Endothelial cell of umbilical vein (primary cell): ENCODE measurements at regions not wholly inside any gene's neighbourhood (a gene's known extent, or its start where the extent isn't known, plus 50 kb on each side); places are given as distances from the start of the nearest gene placed in this dataset. TPM values are rescaled to one million over a fixed set of nuclear protein-coding genes. Genes with fewer than 3 reads are reported as not detected.

Experiments used
- BruUV-seq: library from RNA; stranded (reverse); fragments of 400-500 nt; replicated peaks from 2 replicates; lab custom pipeline; 2021; lab: Mats Ljungman, UMichigan
- CTCF ChIA-PET: fragments of 300-600, 350-600 bp; sonication (Branson Sonifier 250); formaldehyde crosslinking; loops from one replicate; lab custom pipeline; 2021; ENCODE audit warnings: antibody characterized with exemption, inconsistent platforms; lab: Charles Lee
- POLR2A ChIA-PET: fragments of 300-600, 350-600 bp; sonication (Branson Sonifier 250); formaldehyde crosslinking; loops from one replicate; lab custom pipeline; 2021; ENCODE audit warnings: antibody characterized with exemption, inconsistent platforms; lab: Charles Lee
- DNase-seq: peaks from one replicate; pipeline ENCODE4 v3.0.0-alpha.2; 2011; ENCODE audit warnings: low read depth, low spot score
- FAIRE-seq: peaks from 2 replicates; lab custom pipeline; 2011; peaks lifted over from hg19 to GRCh38; lab: Jason Lieb, UNC
- H2AFZ ChIP-seq: 2 replicates; pipeline ENCODE4 v1.6.0; 2012; ENCODE audit warnings: low read depth, low read length, control low read depth, inconsistent platforms
- H3K27ac ChIP-seq: 2 replicates; pipeline ENCODE4 v1.5.1; 2011; ENCODE audit warnings: low read depth, mild to moderate bottlenecking, control low read depth, low read length, moderate library complexity; ENCODE audit not compliant: insufficient read depth
- H3K27me3 ChIP-seq, 2 experiments: 2 replicates each; pipeline versions ENCODE4 v1.6.0 to v1.6.1; 2011; ENCODE audit warnings: low read length in 2 of 2, mixed read lengths in 1 of 2; ENCODE audit not compliant: control insufficient read depth in 2 of 2, insufficient read depth in 2 of 2
- H3K36me3 ChIP-seq, 2 experiments: 2 replicates in 1 of 2; 3 replicates in 1 of 2; pipeline ENCODE4 v1.5.1; 2011; ENCODE audit warnings: low read length in 2 of 2, mild to moderate bottlenecking in 1 of 2, moderate library complexity in 1 of 2; ENCODE audit not compliant: control insufficient read depth in 2 of 2, insufficient read depth in 2 of 2; ENCODE audit errors: extremely low read depth in 1 of 2
- H3K4me1 ChIP-seq: 3 replicates; pipeline ENCODE4 v1.5.1; 2011; ENCODE audit warnings: mild to moderate bottlenecking, low read length; ENCODE audit not compliant: control insufficient read depth, insufficient read depth; ENCODE audit errors: extremely low read depth
- H3K4me2 ChIP-seq: 2 replicates; pipeline ENCODE4 v1.6.1; 2011; ENCODE audit warnings: low read length, control low read depth, mixed read lengths; ENCODE audit not compliant: insufficient read depth
- H3K4me3 ChIP-seq, 3 experiments: fragments of 200-600 bp in 1 of 3; sonication (generic), shearing (Covaris generic) in 1 of 3; replicated peaks in 1 of 3; 2 replicates each; pipeline ENCODE4 v1.5.1; 2011 to 2016; ENCODE audit warnings: control low read depth in 3 of 3, low read length in 3 of 3, mild to moderate bottlenecking in 2 of 3, inconsistent platforms in 1 of 3, low read depth in 1 of 3, moderate library complexity in 1 of 3; ENCODE audit not compliant: insufficient read depth in 1 of 3
- H3K79me2 ChIP-seq: 2 replicates; pipeline ENCODE4 v1.6.0; 2012; ENCODE audit warnings: low read length, inconsistent platforms; ENCODE audit not compliant: control insufficient read depth, insufficient read depth
- H3K9ac ChIP-seq: replicated peaks from 2 replicates; pipeline ENCODE3; 2011; ENCODE audit warnings: low read length, control low read depth; ENCODE audit not compliant: insufficient read depth; ENCODE audit errors: extremely low read depth
- H3K9me1 ChIP-seq: replicated peaks from 3 replicates; pipeline ENCODE4 v1.6.0; 2011; ENCODE audit warnings: mild to moderate bottlenecking, low read length; ENCODE audit not compliant: control insufficient read depth, insufficient read depth; ENCODE audit errors: extremely low read depth
- H3K9me3 ChIP-seq: replicated peaks from 2 replicates; pipeline ENCODE4 v1.5.1; 2012; ENCODE audit warnings: low read length, inconsistent platforms; ENCODE audit not compliant: control insufficient read depth, insufficient read depth
- H4K20me1 ChIP-seq: replicated peaks from 2 replicates; pipeline ENCODE3; 2011; ENCODE audit warnings: mild to moderate bottlenecking, low read length; ENCODE audit not compliant: control insufficient read depth, insufficient read depth; ENCODE audit errors: extremely low read depth
- CTCF ChIP-seq, 2 donors: IDR thresholded peaks; 1 replicate in 1 of 2; 2 replicates in 1 of 2; pipeline ENCODE4 v1.5.1; 2011; ENCODE audit warnings: low read length in 2 of 2, mild to moderate bottlenecking in 2 of 2, moderate library complexity in 2 of 2, control low read depth in 1 of 2, inconsistent platforms in 1 of 2, low read depth in 1 of 2; ENCODE audit not compliant: insufficient read depth in 1 of 2; ENCODE audit errors: extremely low read depth in 1 of 2
- EZH2 ChIP-seq: IDR thresholded peaks from 2 replicates; pipeline ENCODE4 v1.6.1; 2012; ENCODE audit warnings: borderline replicate concordance, low read depth, mild to moderate bottlenecking, moderate library complexity, low read length, inconsistent platforms; ENCODE audit not compliant: severe bottlenecking
- FOS ChIP-seq: IDR thresholded peaks from 2 replicates; pipeline ENCODE4 v1.6.1; 2011; ENCODE audit warnings: mild to moderate bottlenecking, low read length, moderate library complexity, borderline replicate concordance; ENCODE audit not compliant: insufficient read depth
- GATA2 ChIP-seq: IDR thresholded peaks from 2 replicates; pipeline ENCODE4 v1.7.0; 2011; ENCODE audit warnings: low read depth, mild to moderate bottlenecking, moderate library complexity, mixed read lengths, low read length; ENCODE audit not compliant: insufficient read length, insufficient read depth
- JUN ChIP-seq: IDR thresholded peaks from 2 replicates; pipeline ENCODE4 v1.6.1; 2011; ENCODE audit warnings: borderline replicate concordance, low read depth; ENCODE audit not compliant: insufficient read length, insufficient read depth
- MAX ChIP-seq: IDR thresholded peaks from 2 replicates; pipeline ENCODE4 v1.6.1; 2011; ENCODE audit not compliant: insufficient read depth, insufficient read length
- MYC ChIP-seq: IDR thresholded peaks from one replicate; pipeline ENCODE4 v1.6.1; 2011; ENCODE audit warnings: mild to moderate bottlenecking, low read depth, low read length
- POLR2A ChIP-seq: IDR thresholded peaks from 2 replicates; pipeline ENCODE4 v1.6.1; 2012; ENCODE audit warnings: low read depth, mild to moderate bottlenecking, control low read depth, low read length
- POLR2AphosphoS5 ChIP-seq: IDR thresholded peaks from 2 replicates; pipeline ENCODE4 v1.6.1; 2012; ENCODE audit warnings: low read depth, mild to moderate bottlenecking, control low read depth, low read length, moderate library complexity; ENCODE audit not compliant: insufficient read depth
- dilution Hi-C: fragments of 300-500 bp; cut with MboI; formaldehyde crosslinking; loops from one replicate; pipeline ENCODE4 v1.15.0; 2019; ENCODE audit warnings: low sequenced_read_pairs; ENCODE audit not compliant: extremely low pct_ligation_motif_present
- intact Hi-C: fragments of 100-400 bp; cut with micrococcal nuclease; formaldehyde crosslinking; loops from one replicate; pipeline ENCODE4 v1.10.0; 2022
- small RNA-seq: library from RNA; depleted of rRNA; stranded (forward); fragments of <200 nt; gene quantifications from one replicate; pipeline ENCODE3, GENCODE V24; 2012; ENCODE audit warnings: low replicate concordance, low read depth; ENCODE audit not compliant: insufficient read depth, insufficient read length

- TF ChIP-seq POLR2AphosphoS5 = no peak
- TF ChIP-seq FOS = no peak
- TF ChIP-seq POLR2A = no peak
- TF ChIP-seq CTCF (IDR thresholded peaks at IDR 0.05; ENCODE audit: extremely low read depth in 1 of 2, insufficient read depth in 1 of 2, low read depth in 1 of 2, low read length in 2 of 2) = no peak
- no peak for TF ChIP-seq EZH2
- no peak for TF ChIP-seq MAX
- TF ChIP-seq JUN = no peak
- no peak for TF ChIP-seq GATA2
- no peak for TF ChIP-seq MYC
- no peak for FAIRE-seq
- no peak for DNase-seq
- Histone ChIP-seq H4K20me1 (no peaks in the 10 kb centered on the region), H3K4me2 (no peak overlapping the region), H3K27ac (no peak overlapping the region), H3K9me1 (no peaks in the 10 kb centered on the region), H3K4me3 (no peak overlapping the region), H3K9me3 (peaks cover 4% of the 10 kb centered on the region), H2AFZ (no peak overlapping the region), H3K36me3 (no peaks in the 10 kb centered on the region), H3K79me2 (no peaks in the 10 kb centered on the region), H3K4me1 (no peaks in the 10 kb centered on the region), H3K27me3 (no peaks in the 10 kb centered on the region), H3K9ac (no peak overlapping the region)
- POLR2A ChIA-PET = no interaction called here
- CTCF ChIA-PET = no interaction called here
- dilution Hi-C loops (no loop called here), intact Hi-C loops (no loop called here)
- BruUV-seq = no TSS peak
Observed at GRCh38 chr2:80700961-80701360, 396.4 kb upstream of the LRRTM1 start.

Small RNAs in the stretch of these regions (small RNA-seq; reads per million reads assigned to genes)
- gene AC013262.1 = not detected
- gene AC138623.1 = not detected
- gene RF00019 = not detected
- not detected for gene RN7SL201P
- not detected for gene RNA5SP99
- gene RNU6-1312P = not detected
- not detected for gene RNU6-685P
- gene RPL37P10 = not detected
